Fibroblast of the conjunctiva (primary cell): ENCODE measurements at regions not wholly inside any gene's neighbourhood (a gene's known extent, or its start where the extent isn't known, plus 50 kb on each side); places are given as distances from the start of the nearest gene placed in this dataset.

ENCODE experiments used
- DNase-seq: peaks from one replicate; pipeline ENCODE4 v3.0.0-alpha.2; 2010; ENCODE audit warnings: low read depth

GRCh38 chr2:190783513-190784263 lies 96.9 kb upstream of the GLS start:
- no peak for DNase-seq

- DNase-seq: no peak
Measured at GRCh38 chr2:190785334-190785733, 95.3 kb upstream of the GLS start.

GRCh38 chr2:190786404-190787166 lies 94.0 kb upstream of the GLS start:
- no peak for DNase-seq

- DNase-seq: no peak
Measured at GRCh38 chr2:190787743-190788235, 92.8 kb upstream of the GLS start.

GRCh38 chr2:190789074-190790004 lies 91.3 kb upstream of the GLS start:
- DNase-seq: no peak

- no peak for DNase-seq
Measured at GRCh38 chr2:190791347-190791975, 89.2 kb upstream of the GLS start.

DNA sequence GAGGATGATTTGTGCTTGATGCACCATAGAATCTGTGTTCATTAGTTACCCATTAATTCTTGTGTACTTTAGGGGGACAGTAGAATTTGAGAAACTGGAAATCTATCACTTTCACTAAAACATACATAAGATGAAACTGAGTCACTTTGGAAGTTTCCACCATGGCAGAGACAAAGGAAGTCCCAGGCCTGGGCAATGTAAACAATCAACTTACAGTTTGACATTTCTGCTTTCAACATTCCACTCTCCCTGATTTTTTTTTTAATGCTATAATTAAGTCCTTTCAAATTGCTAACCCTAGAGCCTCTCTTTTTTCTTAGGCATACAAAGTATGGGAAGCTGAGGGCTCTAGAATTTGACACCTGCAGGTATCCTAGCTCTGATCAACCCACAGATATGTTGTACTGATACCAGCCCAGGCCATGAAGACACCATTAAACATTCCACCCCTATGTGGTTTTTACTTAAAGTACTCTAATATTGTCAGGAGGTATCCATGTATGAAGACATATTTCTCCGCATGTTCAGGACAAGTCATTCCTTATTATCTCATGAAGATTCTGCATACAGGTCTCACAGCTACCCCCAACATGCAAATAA lies 88.5 kb upstream of the GLS start:
- DNase-seq: no peak

- no peak for DNase-seq
Measured at GRCh38 chr2:190792956-190793888, 87.4 kb upstream of the GLS start.

- DNase-seq: no peak
Measured at GRCh38 chr2:190794377-190794776, 86.2 kb upstream of the GLS start.

- DNase-seq: no peak
Measured at GRCh38 chr2:190794790-190795189, 85.8 kb upstream of the GLS start.

DNA sequence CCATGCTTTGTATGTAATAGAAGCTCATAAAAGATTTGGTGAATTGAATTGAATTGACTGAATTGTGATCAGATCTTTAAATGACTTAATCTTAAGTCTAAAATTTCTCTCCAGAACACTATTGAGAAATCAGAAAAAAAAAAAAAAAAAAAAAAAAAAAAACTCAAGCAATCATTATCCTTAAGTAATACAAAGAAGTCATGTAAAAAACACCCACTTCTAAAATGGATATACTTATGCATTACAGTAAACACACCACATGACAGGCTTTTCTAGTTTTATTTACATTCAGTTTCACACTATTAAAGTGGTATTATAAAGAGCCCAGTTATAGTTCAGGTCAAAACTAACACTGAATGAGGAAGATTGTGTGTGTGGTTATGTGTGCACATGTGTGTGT lies 84.9 kb upstream of the GLS start:
- DNase-seq: no peak

DNA sequence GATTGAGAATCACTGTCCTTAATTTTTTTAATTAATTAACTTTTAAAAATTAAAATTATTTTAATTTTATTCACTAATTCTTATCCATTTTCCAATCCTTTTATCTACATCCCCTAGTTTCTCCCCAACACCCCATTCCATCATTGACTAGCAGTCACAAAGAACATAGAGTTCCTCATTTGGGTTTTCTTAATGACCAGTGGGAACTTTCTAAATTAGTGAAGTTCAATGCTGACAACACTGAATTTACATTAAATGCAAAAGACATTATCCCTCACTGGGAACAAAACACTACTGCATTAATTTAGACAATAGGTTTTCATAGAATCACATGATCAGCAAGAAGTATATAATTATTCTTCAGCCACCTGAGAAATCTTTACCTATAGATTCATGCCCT lies 80.6 kb upstream of the GLS start:
- DNase-seq: no peak

GRCh38 chr2:190800528-190800927 lies 80.1 kb upstream of the GLS start:
- no peak for DNase-seq

GRCh38 chr2:190802129-190802528 lies 78.5 kb upstream of the GLS start:
- no peak for DNase-seq

GRCh38 chr2:190802626-190803209 lies 77.9 kb upstream of the GLS start:
- DNase-seq: no peak

- DNase-seq: peak; percentile 10
Measured at GRCh38 chr2:190804182-190804795, 76.3 kb upstream of the GLS start.

GRCh38 chr2:190805126-190805525 lies 75.5 kb upstream of the GLS start:
- DNase-seq: no peak

DNA sequence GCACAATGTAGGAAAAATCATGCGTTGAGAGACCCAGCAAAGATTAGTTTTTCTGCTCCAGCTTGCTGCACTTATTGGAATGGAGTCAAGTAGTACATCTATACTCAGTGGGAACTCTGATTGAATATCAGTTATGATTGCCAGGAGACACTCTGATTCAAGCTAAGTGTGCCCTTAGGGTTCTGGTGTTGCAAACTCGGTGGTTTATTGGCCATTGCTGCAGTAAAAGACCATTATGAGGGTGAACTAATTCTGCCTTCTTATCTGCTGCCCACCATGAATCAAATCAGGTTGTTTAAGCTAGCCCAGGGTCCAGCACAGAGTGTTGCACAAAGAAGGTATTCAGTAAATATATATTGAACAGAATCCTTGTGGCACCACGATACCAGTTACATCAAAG lies 74.8 kb upstream of the GLS start:
- no peak for DNase-seq

DNA sequence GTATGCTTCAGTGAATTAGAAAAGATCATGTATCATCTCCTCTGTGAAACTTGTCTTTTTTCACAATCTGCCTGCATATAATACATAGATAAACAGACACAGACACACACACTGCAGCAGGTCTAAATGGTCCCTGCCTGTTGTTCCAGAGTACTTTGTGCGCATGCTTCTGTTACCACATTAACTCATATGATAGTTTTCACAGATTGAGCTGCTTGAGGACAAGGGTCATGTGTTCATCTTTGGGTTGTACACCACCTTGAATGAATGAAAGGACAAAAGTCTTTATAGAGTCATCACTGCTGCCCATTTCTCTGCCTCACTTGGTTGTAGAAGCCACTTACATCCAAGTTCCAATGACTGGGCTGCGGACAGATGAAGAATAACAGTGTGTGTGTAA lies 72.7 kb upstream of the GLS start:
- DNase-seq: no peak
